SK-N-SH (cell line): ENCODE measurements at regions not wholly inside any gene's neighbourhood (a gene's known extent, or its start where the extent isn't known, plus 50 kb on each side); places are given as distances from the start of the nearest gene placed in this dataset.

Experiments
- CTCF ChIA-PET: fragments of 300-600, 350-600 bp; formaldehyde crosslinking; extraction: SDS; loops from one replicate; lab custom pipeline; 2021; lab: Yijun Ruan, JAX
- POLR2A ChIA-PET: fragments of 350-600 bp; sonication (Branson Sonifier 250); formaldehyde crosslinking; extraction: SDS; loops from one replicate; lab custom pipeline; 2020; ENCODE audit warnings: antibody characterized with exemption, inconsistent platforms; lab: Yijun Ruan, JAX
- DNase-seq: peaks from one replicate; pipeline ENCODE4 v3.0.0; 2012
- H2AFZ ChIP-seq: fragments of 200-600 bp; sonication (generic); 2 replicates; pipeline ENCODE4 v1.8.1; 2016; ENCODE audit warnings: antibody characterized with exemption, mild to moderate bottlenecking, low read depth
- H3F3A ChIP-seq: fragments of 200-600 bp; sonication (generic); replicated peaks from 2 replicates; pipeline ENCODE3; 2016; ENCODE audit warnings: antibody characterized with exemption, mild to moderate bottlenecking; ENCODE audit not compliant: insufficient read depth
- H3K27ac ChIP-seq, 2 experiments: fragments of 200-500 bp in 1 of 2; fragments of 200-600 bp in 1 of 2; sonication (Bioruptor generic) in 1 of 2; sonication (generic), shearing (Covaris generic) in 1 of 2; 2 replicates each; pipeline versions ENCODE4 v1.5.1 to v1.6.1; 2014 to 2016; ENCODE audit warnings: low read depth in 2 of 2, inconsistent platforms in 1 of 2, low read length in 1 of 2, mild to moderate bottlenecking in 1 of 2, mixed read lengths in 1 of 2
- H3K27me3 ChIP-seq: fragments of 200-600 bp; sonication (generic), shearing (Covaris generic); 2 replicates; pipeline ENCODE4 v1.6.1; 2016; ENCODE audit warnings: mixed run types; ENCODE audit not compliant: insufficient read depth
- H3K36me3 ChIP-seq, 2 experiments: fragments of 200-500 bp in 1 of 2; fragments of 200-600 bp in 1 of 2; sonication (Bioruptor generic) in 1 of 2; sonication (generic) in 1 of 2; replicated peaks in 1 of 2; 2 replicates each; pipeline versions ENCODE3 to v1.5.1; 2014 to 2016; ENCODE audit warnings: low read length in 1 of 2, mild to moderate bottlenecking in 1 of 2; ENCODE audit not compliant: insufficient read depth in 2 of 2, control insufficient read depth in 1 of 2
- H3K4me1 ChIP-seq, 2 experiments: fragments of 200-500 bp in 1 of 2; fragments of 200-600 bp in 1 of 2; sonication (Bioruptor generic) in 1 of 2; sonication (generic), shearing (Covaris generic) in 1 of 2; 2 replicates each; pipeline versions ENCODE4 v1.5.1 to v1.6.1; 2014 to 2016; ENCODE audit warnings: low read depth in 1 of 2, low read length in 1 of 2, mixed run types in 1 of 2; ENCODE audit not compliant: insufficient read depth in 2 of 2, control insufficient read depth in 1 of 2
- H3K4me2 ChIP-seq: fragments of 200-600 bp; sonication (generic), shearing (Covaris generic); 2 replicates; pipeline ENCODE4 v1.6.1; 2017; ENCODE audit warnings: mixed run types
- H3K4me3 ChIP-seq, 2 experiments: fragments of 200-500 bp in 1 of 2; fragments of 200-600 bp in 1 of 2; sonication (Bioruptor generic) in 1 of 2; sonication (generic), shearing (Covaris generic) in 1 of 2; 2 replicates each; pipeline versions ENCODE4 v1.5.1 to v1.8.1; 2014 to 2016; ENCODE audit warnings: low read depth in 2 of 2, inconsistent platforms in 1 of 2, low read length in 1 of 2, mild to moderate bottlenecking in 1 of 2, mixed read lengths in 1 of 2, moderate library complexity in 1 of 2
- H3K79me2 ChIP-seq: fragments of 200-600 bp; sonication (generic); 2 replicates; pipeline ENCODE4 v1.8.1; 2017; ENCODE audit warnings: mild to moderate bottlenecking; ENCODE audit not compliant: insufficient read depth
- H3K9ac ChIP-seq: fragments of 200-600 bp; sonication (generic); 2 replicates; pipeline ENCODE4 v1.6.1; 2017; ENCODE audit warnings: mixed run types
- H3K9me2 ChIP-seq: fragments of 200-600 bp; sonication (generic); 2 replicates; pipeline ENCODE4 v1.6.1; 2017; ENCODE audit warnings: mixed run types
- H3K9me3 ChIP-seq: fragments of 200-600 bp; sonication (generic); 2 replicates; pipeline ENCODE4 v1.6.1; 2017; ENCODE audit warnings: mixed run types, mild to moderate bottlenecking, moderate library complexity
- H4K20me1 ChIP-seq: fragments of 200-600 bp; sonication (generic); 2 replicates; pipeline ENCODE4 v1.6.1; 2017; ENCODE audit warnings: mild to moderate bottlenecking, mixed run types; ENCODE audit not compliant: insufficient read depth
- CHD2 ChIP-seq: fragments of 150-350 bp; IDR thresholded peaks from 2 replicates; pipeline ENCODE4 v1.6.1; 2018; ENCODE audit warnings: low read length; ENCODE audit not compliant: partially characterized antibody
- CTCF ChIP-seq: fragments of 200-600 bp; sonication (generic); IDR thresholded peaks from 2 replicates; pipeline ENCODE4 v1.6.1; 2017; ENCODE audit warnings: antibody characterized with exemption, mild to moderate bottlenecking, moderate library complexity
- ELF1 ChIP-seq: IDR thresholded peaks from 2 replicates; pipeline ENCODE4 v1.4.0; 2012
- EZH2phosphoT487 ChIP-seq: fragments of 200-600 bp; sonication (generic); IDR thresholded peaks from 2 replicates; pipeline ENCODE4 v1.6.1; 2017; ENCODE audit warnings: low read depth, mixed run types, mild to moderate bottlenecking, antibody characterized with exemption, moderate library complexity, borderline replicate concordance
- FOXJ3 ChIP-seq: sonication (generic); formaldehyde crosslinking; IDR thresholded peaks from 2 replicates; pipeline ENCODE4 v1.5.1; 2020; ENCODE audit warnings: mild to moderate bottlenecking, missing genetic modification reagents
- FOXM1 ChIP-seq: IDR thresholded peaks from 2 replicates; pipeline ENCODE4 v1.4.0; 2012; ENCODE audit warnings: low read depth, mild to moderate bottlenecking
- GATA2 ChIP-seq: sonication (generic); formaldehyde crosslinking; IDR thresholded peaks from 2 replicates; pipeline ENCODE4 v1.5.0; 2020; ENCODE audit warnings: mild to moderate bottlenecking, missing genetic modification reagents
- JUND ChIP-seq: IDR thresholded peaks from 2 replicates; pipeline ENCODE4 v1.4.0; 2012
- MAX ChIP-seq: IDR thresholded peaks from 2 replicates; pipeline ENCODE4 v1.4.0; 2012; ENCODE audit warnings: low read depth
- MEF2A ChIP-seq: IDR thresholded peaks from 2 replicates; pipeline ENCODE4 v1.4.0; 2012; ENCODE audit warnings: low read depth, borderline replicate concordance
- MXI1 ChIP-seq: IDR thresholded peaks from 2 replicates; pipeline ENCODE4 v1.6.1; 2012; ENCODE audit warnings: mild to moderate bottlenecking, low read depth, low read length, improper control_type of control experiment
- NFIC ChIP-seq: IDR thresholded peaks from 2 replicates; pipeline ENCODE4 v1.4.0; 2012; ENCODE audit warnings: borderline replicate concordance
- PBX3 ChIP-seq: IDR thresholded peaks from 2 replicates; pipeline ENCODE4; 2012
- RCOR1 ChIP-seq: fragments of 150-350 bp; IDR thresholded peaks from 2 replicates; pipeline ENCODE4 v1.6.1; 2017; ENCODE audit warnings: antibody characterized with exemption, low read length
- RFX5 ChIP-seq: IDR thresholded peaks from 2 replicates; pipeline ENCODE4 v1.6.1; 2012; ENCODE audit warnings: mild to moderate bottlenecking, improper control_type of control experiment, low read length
- SIN3A ChIP-seq: IDR thresholded peaks from 2 replicates; pipeline ENCODE4 v1.6.1; 2012; ENCODE audit warnings: low read depth, mild to moderate bottlenecking, low read length, moderate library complexity, borderline replicate concordance
- TAF1 ChIP-seq: IDR thresholded peaks from 2 replicates; pipeline ENCODE4 v1.6.1; 2012; ENCODE audit warnings: low read depth, mild to moderate bottlenecking, low read length, moderate library complexity, borderline replicate concordance
- TEAD4 ChIP-seq: IDR thresholded peaks from 2 replicates; pipeline ENCODE4 v1.4.0; 2012; ENCODE audit warnings: mild to moderate bottlenecking, borderline replicate concordance; ENCODE audit not compliant: insufficient read depth
- USF1 ChIP-seq: IDR thresholded peaks from 2 replicates; pipeline ENCODE4 v1.4.0; 2012; ENCODE audit warnings: low read depth, borderline replicate concordance
- YY1 ChIP-seq: IDR thresholded peaks from 2 replicates; pipeline ENCODE4 v1.4.0; 2012; ENCODE audit warnings: low read depth, mild to moderate bottlenecking
- ZBTB33 ChIP-seq: IDR thresholded peaks from 2 replicates; pipeline ENCODE4 v1.4.0; 2012; ENCODE audit warnings: low read depth, borderline replicate concordance
- WGBS: methylation state at CpG from one replicate; pipeline ENCODE4 v1.1.6; 2017; ENCODE audit warnings: low lambda C conversion rate; 5-methylcytosine and 5-hydroxymethylcytosine counted together
- TF ChIP-seq, protein P1 (sequence below): fragments of 150-350 bp; IDR thresholded peaks from 2 replicates; pipeline ENCODE4 v1.6.1; 2016; ENCODE audit warnings: mild to moderate bottlenecking, low read depth, low read length
- TF ChIP-seq, protein P2 (sequence below): IDR thresholded peaks from 2 replicates; pipeline ENCODE4 v1.6.1; 2012; ENCODE audit warnings: mild to moderate bottlenecking, low read depth, low read length, moderate library complexity

DNA sequence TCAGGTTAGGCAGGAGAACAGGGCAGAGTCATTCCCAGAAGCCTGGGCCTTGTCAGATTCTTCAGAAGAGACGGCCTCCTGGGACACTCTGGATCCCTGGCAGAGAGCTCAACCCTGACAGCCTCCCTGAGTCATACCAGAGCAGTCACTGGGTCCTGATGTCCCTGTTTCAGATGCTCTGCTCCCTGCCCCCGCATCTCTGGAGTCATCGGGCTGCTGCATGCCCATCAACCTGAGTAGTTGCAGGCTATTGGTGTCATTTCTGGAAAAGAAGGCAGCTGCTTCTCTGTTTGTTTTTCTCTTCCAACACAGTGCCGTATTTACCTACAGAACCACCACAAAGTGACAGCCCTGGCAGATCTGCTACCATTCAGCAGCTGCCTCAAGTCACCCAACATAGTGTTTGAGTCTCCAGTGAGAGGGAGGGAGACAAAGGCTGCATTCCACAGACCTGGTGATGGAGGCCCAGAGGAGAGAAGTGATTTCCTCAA is 145.1 kb downstream of the B3GNT2 start:
- Histone ChIP-seq H3K4me1 (peaks cover 4 to 18% of the 10 kb centered on the region in 2 experiments; a peak in 2 of 4 replicates), H3K79me2 (no peaks in the 10 kb centered on the region), H3K36me3 (no peaks in the 10 kb centered on the region), H3K27me3 (no peaks in the 10 kb centered on the region), H3K27ac (peak overlapping the region in 1 of 2 experiments; percentile 74; a peak in 2 of 4 replicates), H3K9me2 (no peaks in the 10 kb centered on the region), H3K9ac (no peak overlapping the region), H3K9me3 (no peaks in the 10 kb centered on the region), H4K20me1 (no peaks in the 10 kb centered on the region), H3K4me3 (no peak overlapping the region), H2AFZ (no peak overlapping the region), H3F3A (no peaks in the 10 kb centered on the region), H3K4me2 (no peak overlapping the region)
- DNase-seq: peak; percentile 69
- 22% methylated on average over 4 of the region's 4 CpGs for WGBS
- ChIA-PET CTCF (interaction anchor here (0.6 kb wide), 1 partner anchor 548 kb away, joined by 3 read pairs; no protein-coding TSS in a partner anchor), POLR2A (interaction anchor here (1.0 to 1.4 kb wide), 4 partner anchors 23 to 165 kb away, joined by 3 to 5 read pairs (median 4); no protein-coding TSS in a partner anchor)
- no peak for TF ChIP-seq JUND
- no peak for TF ChIP-seq EZH2phosphoT487
- TF ChIP-seq ZBTB33: no peak
- TF ChIP-seq FOXJ3: 0 out of 2 replicates have a peak, but pooled peaks have one; percentile 25
- no peak for TF ChIP-seq CTCF
- no peak for TF ChIP-seq YY1
- TF ChIP-seq MEF2A: no peak
- no peak for TF ChIP-seq FOXM1
- no peak for TF ChIP-seq MXI1
- 0 out of 2 replicates have a peak, but pooled peaks have one; percentile 32 for TF ChIP-seq PBX3
- TF ChIP-seq TEAD4: no peak
- peak; percentile 37; the same call in 1 of the 2 replicates for TF ChIP-seq GATA2
- TF ChIP-seq ELF1: no peak
- TF ChIP-seq, protein P1, sequence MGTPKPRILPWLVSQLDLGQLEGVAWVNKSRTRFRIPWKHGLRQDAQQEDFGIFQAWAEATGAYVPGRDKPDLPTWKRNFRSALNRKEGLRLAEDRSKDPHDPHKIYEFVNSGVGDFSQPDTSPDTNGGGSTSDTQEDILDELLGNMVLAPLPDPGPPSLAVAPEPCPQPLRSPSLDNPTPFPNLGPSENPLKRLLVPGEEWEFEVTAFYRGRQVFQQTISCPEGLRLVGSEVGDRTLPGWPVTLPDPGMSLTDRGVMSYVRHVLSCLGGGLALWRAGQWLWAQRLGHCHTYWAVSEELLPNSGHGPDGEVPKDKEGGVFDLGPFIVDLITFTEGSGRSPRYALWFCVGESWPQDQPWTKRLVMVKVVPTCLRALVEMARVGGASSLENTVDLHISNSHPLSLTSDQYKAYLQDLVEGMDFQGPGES: no peak
- no peak for TF ChIP-seq USF1
- peak; percentile 74 for TF ChIP-seq CHD2
- no peak for TF ChIP-seq NFIC
- peak; percentile 62; the same call in 1 of the 2 replicates for TF ChIP-seq RCOR1
- TF ChIP-seq TAF1: no peak
- no peak for TF ChIP-seq MAX
- TF ChIP-seq, protein P2, sequence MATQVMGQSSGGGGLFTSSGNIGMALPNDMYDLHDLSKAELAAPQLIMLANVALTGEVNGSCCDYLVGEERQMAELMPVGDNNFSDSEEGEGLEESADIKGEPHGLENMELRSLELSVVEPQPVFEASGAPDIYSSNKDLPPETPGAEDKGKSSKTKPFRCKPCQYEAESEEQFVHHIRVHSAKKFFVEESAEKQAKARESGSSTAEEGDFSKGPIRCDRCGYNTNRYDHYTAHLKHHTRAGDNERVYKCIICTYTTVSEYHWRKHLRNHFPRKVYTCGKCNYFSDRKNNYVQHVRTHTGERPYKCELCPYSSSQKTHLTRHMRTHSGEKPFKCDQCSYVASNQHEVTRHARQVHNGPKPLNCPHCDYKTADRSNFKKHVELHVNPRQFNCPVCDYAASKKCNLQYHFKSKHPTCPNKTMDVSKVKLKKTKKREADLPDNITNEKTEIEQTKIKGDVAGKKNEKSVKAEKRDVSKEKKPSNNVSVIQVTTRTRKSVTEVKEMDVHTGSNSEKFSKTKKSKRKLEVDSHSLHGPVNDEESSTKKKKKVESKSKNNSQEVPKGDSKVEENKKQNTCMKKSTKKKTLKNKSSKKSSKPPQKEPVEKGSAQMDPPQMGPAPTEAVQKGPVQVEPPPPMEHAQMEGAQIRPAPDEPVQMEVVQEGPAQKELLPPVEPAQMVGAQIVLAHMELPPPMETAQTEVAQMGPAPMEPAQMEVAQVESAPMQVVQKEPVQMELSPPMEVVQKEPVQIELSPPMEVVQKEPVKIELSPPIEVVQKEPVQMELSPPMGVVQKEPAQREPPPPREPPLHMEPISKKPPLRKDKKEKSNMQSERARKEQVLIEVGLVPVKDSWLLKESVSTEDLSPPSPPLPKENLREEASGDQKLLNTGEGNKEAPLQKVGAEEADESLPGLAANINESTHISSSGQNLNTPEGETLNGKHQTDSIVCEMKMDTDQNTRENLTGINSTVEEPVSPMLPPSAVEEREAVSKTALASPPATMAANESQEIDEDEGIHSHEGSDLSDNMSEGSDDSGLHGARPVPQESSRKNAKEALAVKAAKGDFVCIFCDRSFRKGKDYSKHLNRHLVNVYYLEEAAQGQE: no peak
- no peak for TF ChIP-seq RFX5
- TF ChIP-seq SIN3A: no peak
